Type B pancreatic cell (in vitro differentiated cells): ENCODE measurements at regions not wholly inside any gene's neighbourhood (a gene's known extent, or its start where the extent isn't known, plus 50 kb on each side); places are given as distances from the start of the nearest gene placed in this dataset.
"Not testable (repeated sequence)": the region's sequence is repeated elsewhere in the genome, so short reads cannot be mapped to it uniquely, and the experiment has no call there.

Experiments used
- DNase-seq: peaks from one replicate; pipeline ENCODE4 v3.0.0; 2021; ENCODE audit warnings: mixed read lengths; ENCODE audit not compliant: unreplicated experiment; ENCODE audit errors: extremely low spot score
- H3K27ac Mint-ChIP-seq: 2 replicates; pipeline ENCODE4 v1.8.0; 2021; ENCODE audit warnings: mild to moderate bottlenecking, mixed read lengths
- H3K27me3 Mint-ChIP-seq: 2 replicates; pipeline ENCODE4 v1.8.0; 2021; ENCODE audit warnings: mixed read lengths
- H3K36me3 Mint-ChIP-seq: 2 replicates; pipeline ENCODE4 v1.8.0; 2021; ENCODE audit warnings: mixed read lengths
- H3K4me1 Mint-ChIP-seq: one replicate; pipeline ENCODE4 v1.8.0; 2021; ENCODE audit warnings: mixed read lengths; ENCODE audit not compliant: unreplicated experiment
- H3K4me3 Mint-ChIP-seq: 2 replicates; pipeline ENCODE4 v1.8.0; 2021; ENCODE audit warnings: mild to moderate bottlenecking, mixed read lengths
- H3K9me3 Mint-ChIP-seq: 2 replicates; pipeline ENCODE4 v1.8.0; 2021; ENCODE audit warnings: mixed read lengths
- TF ChIP-seq, protein P1 (sequence below): fragments of 200-600 bp; sonication (generic); conservative IDR thresholded peaks from 2 replicates; pipeline ENCODE4 v1.5.0; 2021; ENCODE audit warnings: antibody characterized with exemption, mild to moderate bottlenecking

DNA sequence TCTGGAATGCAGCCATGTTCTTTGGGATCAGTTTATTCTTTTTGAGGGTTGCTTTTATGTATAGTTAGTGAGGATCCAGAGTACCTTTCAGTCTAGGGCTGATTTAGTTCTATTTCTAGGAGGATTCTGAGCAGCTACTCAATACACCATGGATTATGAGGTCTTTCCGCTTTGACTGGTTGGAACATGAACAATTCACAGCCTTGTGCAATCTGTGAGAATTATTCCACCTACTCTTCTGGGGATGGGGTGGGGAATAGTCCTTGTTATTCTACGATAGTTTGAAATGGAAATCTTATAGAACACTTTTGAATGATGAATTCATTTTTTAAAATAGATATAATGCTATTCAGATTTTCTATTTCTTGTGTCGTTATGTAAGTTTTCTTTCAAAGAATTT is 212.3 kb upstream of the ARRDC3 start:
- TF ChIP-seq, protein P1, sequence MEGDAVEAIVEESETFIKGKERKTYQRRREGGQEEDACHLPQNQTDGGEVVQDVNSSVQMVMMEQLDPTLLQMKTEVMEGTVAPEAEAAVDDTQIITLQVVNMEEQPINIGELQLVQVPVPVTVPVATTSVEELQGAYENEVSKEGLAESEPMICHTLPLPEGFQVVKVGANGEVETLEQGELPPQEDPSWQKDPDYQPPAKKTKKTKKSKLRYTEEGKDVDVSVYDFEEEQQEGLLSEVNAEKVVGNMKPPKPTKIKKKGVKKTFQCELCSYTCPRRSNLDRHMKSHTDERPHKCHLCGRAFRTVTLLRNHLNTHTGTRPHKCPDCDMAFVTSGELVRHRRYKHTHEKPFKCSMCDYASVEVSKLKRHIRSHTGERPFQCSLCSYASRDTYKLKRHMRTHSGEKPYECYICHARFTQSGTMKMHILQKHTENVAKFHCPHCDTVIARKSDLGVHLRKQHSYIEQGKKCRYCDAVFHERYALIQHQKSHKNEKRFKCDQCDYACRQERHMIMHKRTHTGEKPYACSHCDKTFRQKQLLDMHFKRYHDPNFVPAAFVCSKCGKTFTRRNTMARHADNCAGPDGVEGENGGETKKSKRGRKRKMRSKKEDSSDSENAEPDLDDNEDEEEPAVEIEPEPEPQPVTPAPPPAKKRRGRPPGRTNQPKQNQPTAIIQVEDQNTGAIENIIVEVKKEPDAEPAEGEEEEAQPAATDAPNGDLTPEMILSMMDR: no peak
- Mint-ChIP-seq H3K27ac (no peak overlapping the region), H3K4me1 (no peaks in the 10 kb centered on the region), H3K4me3 (no peak overlapping the region), H3K9me3 (peaks cover 5% of the 10 kb centered on the region), H3K36me3 (peaks cover 4% of the 10 kb centered on the region), H3K27me3 (peaks cover 4% of the 10 kb centered on the region)
- DNase-seq: no peak

DNA sequence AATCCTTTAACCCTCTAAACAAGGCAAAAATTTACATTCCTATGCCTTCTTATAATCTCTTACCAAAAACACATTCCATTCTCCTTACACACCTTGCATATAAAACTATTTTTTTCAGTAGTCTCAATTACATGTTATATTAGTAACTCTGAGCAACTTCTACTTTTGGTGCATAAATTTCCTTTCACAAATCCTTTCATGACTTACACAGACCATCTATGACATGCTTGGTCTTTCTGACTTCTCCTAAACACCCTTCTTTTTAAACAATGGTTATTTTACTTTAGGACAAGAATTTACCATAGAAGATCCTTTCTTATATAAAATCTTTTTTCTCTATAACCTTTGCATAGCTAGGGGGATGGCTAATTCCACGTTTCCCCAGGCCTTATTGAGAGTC is 208.0 kb upstream of the ARRDC3 start:
- no peak for DNase-seq

DNA sequence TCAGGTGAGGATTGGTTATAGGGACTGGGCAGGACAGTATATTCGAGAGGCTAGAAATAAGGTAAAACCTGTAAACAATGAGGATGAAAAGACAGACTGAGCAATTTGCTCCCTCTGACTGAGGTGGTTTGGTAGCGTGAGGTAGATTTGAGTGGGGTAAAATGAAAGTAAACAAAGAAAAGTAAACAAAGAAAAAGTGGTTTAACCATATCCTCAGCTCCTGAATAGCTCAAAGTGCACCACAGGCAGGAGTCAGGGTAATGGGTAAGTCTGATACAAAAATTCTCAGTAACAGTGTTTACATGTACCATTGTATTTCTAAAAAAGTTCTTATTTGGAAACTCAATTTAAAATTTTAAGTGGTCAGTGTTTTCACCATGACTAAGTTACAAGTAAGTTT is 203.1 kb upstream of the ARRDC3 start:
- TF ChIP-seq, protein P1: no peak

More for the DNA sequence above, 208.0 kb upstream of the ARRDC3 start:
- Mint-ChIP-seq H3K4me1 (no peaks in the 10 kb centered on the region), H3K9me3 (peaks cover 10% of the 10 kb centered on the region), H3K27ac (no peak overlapping the region), H3K27me3 (no peaks in the 10 kb centered on the region), H3K4me3 (no peak overlapping the region), H3K36me3 (peaks cover 4% of the 10 kb centered on the region)
- TF ChIP-seq, protein P1: no peak

DNA sequence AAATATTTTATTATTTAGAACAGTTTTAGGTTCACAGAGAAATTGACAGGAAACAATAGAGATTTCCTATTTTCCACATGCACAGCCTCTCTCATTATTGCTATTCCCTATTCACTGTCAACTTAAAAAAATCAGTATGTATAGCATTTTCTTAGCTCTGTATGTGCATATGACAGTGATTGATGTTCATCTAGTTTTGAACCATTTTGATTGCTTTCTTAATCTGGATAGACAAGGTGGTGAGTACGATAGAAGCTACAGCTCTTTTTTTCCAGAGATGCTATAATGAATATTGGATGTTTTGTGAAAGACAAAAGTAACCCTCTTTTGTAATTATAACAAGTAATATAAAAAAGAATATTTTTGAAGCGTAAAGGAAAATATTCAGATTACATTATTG is 201.2 kb upstream of the ARRDC3 start:
- H3K36me3 Mint-ChIP-seq: no peaks in the 10 kb centered on the region
- H3K27ac Mint-ChIP-seq: no peak overlapping the region
- DNase-seq: no peak
- H3K4me3 Mint-ChIP-seq: no peak overlapping the region
- TF ChIP-seq, protein P1: no peak
- peaks cover 5% of the 10 kb centered on the region for H3K9me3 Mint-ChIP-seq
- H3K27me3 Mint-ChIP-seq: no peaks in the 10 kb centered on the region
- no peaks in the 10 kb centered on the region for H3K4me1 Mint-ChIP-seq

More for the DNA sequence above, 203.1 kb upstream of the ARRDC3 start:
- no peak for DNase-seq
- H3K4me3 Mint-ChIP-seq: no peak overlapping the region
- H3K36me3 Mint-ChIP-seq: peaks cover 4% of the 10 kb centered on the region
- H3K27me3 Mint-ChIP-seq: no peaks in the 10 kb centered on the region
- H3K27ac Mint-ChIP-seq: no peak overlapping the region
- H3K4me1 Mint-ChIP-seq: no peaks in the 10 kb centered on the region
- H3K9me3 Mint-ChIP-seq: peaks cover 10% of the 10 kb centered on the region

DNA sequence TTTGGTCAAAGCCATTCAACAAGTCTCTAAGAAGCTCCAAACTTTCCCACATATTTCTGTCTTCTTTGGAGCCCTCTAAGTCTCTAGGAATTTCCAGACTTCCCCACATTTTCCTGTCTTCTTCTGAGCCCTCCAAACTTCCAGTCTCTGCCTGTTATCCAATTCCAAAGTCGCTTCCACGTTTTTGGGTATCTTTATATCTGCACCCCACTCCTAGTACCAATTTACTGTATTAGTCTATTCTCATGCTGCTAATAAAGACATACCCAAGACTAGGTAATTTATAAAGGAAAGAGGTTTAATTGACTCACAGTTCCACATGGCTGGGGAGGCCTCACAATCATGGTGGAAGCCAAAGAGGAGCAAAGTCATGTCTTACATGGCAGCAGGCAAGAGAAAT is 182.9 kb upstream of the ARRDC3 start:
- H3K9me3 Mint-ChIP-seq: peaks cover 14% of the 10 kb centered on the region
- not testable (repeated sequence) for H3K4me1 Mint-ChIP-seq, H3K27me3 Mint-ChIP-seq, DNase-seq, H3K4me3 Mint-ChIP-seq, H3K36me3 Mint-ChIP-seq, H3K27ac Mint-ChIP-seq

DNA sequence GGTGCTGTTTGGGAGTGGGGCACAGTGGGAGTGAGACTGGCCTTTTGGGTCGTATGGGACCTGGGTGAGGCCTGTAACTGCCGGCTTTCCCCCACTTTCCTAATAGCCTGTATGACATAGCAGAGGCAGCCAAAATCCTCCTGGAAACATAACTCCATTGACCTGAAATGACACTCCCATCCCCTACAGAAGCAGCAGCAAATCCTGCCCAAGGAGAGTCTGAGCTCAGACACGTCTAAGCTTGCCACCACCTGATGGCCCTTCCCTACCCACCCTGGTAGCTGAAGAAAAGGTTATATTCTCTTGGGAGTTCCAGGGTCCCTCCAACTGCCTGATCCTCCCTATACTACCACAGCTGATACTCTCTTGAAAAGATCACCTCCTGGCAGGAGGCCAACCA is 179.8 kb upstream of the ARRDC3 start:
- TF ChIP-seq, protein P1: no peak
- DNase-seq: no peak
- peaks cover 14% of the 10 kb centered on the region for H3K9me3 Mint-ChIP-seq
- no peaks in the 10 kb centered on the region for H3K27me3 Mint-ChIP-seq
- H3K36me3 Mint-ChIP-seq: no peaks in the 10 kb centered on the region
- H3K27ac Mint-ChIP-seq: no peak overlapping the region
- no peak overlapping the region for H3K4me3 Mint-ChIP-seq
- H3K4me1 Mint-ChIP-seq: no peaks in the 10 kb centered on the region
